ENCODE measurements at regions not wholly inside any gene's neighbourhood (a gene's known extent, or its start where the extent isn't known, plus 50 kb on each side); places are given as distances from the start of the nearest gene placed in this dataset.

DNA sequence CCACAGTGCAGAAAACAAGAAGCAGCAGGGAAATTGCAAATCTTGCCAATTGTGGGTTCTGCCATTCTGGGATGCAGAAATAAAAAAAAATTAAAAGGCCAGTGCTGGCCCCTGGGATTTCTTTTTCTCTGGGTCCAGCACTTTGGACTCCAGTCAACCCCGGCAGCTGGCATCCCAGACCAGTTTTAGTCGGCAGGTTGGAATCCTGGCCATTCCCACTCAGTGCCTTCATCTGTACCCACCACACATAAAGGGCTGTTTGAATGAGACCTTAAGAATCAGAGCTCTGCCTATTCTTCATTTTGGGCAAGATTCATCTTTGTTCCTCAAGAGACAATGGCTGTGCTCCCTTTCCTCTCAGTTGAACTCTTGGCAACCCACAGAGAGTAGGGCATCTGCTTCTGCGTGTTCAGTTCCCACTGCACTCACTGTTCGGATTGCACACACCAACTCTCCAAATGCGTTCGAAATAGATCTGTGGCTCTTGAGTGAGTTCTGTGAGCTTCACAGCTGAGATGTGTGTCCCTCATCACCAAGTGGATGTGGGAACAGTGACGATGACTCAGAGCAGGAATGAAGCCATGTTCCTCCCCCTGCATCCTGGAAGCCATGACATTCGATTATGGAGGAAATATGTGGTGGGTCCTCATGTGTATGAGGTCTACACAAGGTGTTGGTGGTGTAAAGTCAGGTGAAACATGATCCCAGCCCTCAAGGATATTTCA lies 63.0 kb upstream of the EGFR start:
- H3K9me3 ChIP-seq (ENCODE audit: insufficient read depth, low read length): no peaks in the 10 kb centered on the region
- H3K27ac ChIP-seq (ENCODE audit: low read length): no peak overlapping the region
- H3K79me2 ChIP-seq (ENCODE audit: low read length): no peaks in the 10 kb centered on the region
- no peak overlapping the region for H3K4me2 ChIP-seq (ENCODE audit: low read length)
- H3K4me3 ChIP-seq (ENCODE audit: low read length): no peak overlapping the region
- no peak overlapping the region for H3K9ac ChIP-seq (ENCODE audit: low read length)
- H3K27me3 ChIP-seq (ENCODE audit: low read depth, low read length): no peaks in the 10 kb centered on the region
- H4K20me1 ChIP-seq (ENCODE audit: insufficient read depth, low read length): no peaks in the 10 kb centered on the region
- TF ChIP-seq EZH2phosphoT487 (IDR thresholded peaks at IDR 0.05; ENCODE audit: low read depth): no peak
- TF ChIP-seq, protein P1, sequence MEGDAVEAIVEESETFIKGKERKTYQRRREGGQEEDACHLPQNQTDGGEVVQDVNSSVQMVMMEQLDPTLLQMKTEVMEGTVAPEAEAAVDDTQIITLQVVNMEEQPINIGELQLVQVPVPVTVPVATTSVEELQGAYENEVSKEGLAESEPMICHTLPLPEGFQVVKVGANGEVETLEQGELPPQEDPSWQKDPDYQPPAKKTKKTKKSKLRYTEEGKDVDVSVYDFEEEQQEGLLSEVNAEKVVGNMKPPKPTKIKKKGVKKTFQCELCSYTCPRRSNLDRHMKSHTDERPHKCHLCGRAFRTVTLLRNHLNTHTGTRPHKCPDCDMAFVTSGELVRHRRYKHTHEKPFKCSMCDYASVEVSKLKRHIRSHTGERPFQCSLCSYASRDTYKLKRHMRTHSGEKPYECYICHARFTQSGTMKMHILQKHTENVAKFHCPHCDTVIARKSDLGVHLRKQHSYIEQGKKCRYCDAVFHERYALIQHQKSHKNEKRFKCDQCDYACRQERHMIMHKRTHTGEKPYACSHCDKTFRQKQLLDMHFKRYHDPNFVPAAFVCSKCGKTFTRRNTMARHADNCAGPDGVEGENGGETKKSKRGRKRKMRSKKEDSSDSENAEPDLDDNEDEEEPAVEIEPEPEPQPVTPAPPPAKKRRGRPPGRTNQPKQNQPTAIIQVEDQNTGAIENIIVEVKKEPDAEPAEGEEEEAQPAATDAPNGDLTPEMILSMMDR (IDR thresholded peaks at IDR 0.05; ENCODE audit: low read depth, low read length): no peak
- H3K4me1 ChIP-seq (ENCODE audit: low read length): 0 out of 2 replicates have a peak, but pooled peaks cover 2% of the 10 kb centered on the region
- no peaks in the 10 kb centered on the region for H3K36me3 ChIP-seq (replicated peaks; ENCODE audit: low read depth, low read length)
- no peak overlapping the region for H2AFZ ChIP-seq (ENCODE audit: low read depth, low read length)

DNA sequence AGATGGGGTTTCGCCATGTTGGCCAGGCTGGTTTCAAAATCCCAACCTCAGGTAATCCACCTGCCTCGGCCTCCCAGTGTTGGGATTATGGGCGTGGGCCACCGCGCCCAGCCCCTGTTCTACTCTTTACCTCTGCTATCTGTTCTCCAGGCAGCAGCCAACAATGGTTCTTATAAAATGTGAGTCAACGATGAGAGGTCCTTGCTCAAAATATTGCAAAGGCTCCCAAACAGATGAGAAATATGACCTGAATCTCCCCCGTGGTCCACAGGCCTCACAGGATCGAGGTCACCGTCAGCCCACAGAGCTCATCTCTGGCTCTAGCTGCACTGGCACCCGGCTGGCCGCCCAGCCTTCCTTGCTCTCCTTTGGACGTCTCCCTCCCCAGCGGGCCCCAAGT lies 62.0 kb upstream of the EGFR start:
- no peak overlapping the region for H3K4me2 ChIP-seq (ENCODE audit: low read length)
- no peaks in the 10 kb centered on the region for H3K36me3 ChIP-seq (replicated peaks; ENCODE audit: low read depth, low read length)
- no peaks in the 10 kb centered on the region for H3K9me3 ChIP-seq (ENCODE audit: insufficient read depth, low read length)
- no peaks in the 10 kb centered on the region for H3K79me2 ChIP-seq (ENCODE audit: low read length)
- TF ChIP-seq, protein P1 (IDR thresholded peaks at IDR 0.05; ENCODE audit: low read depth, low read length): no peak
- no peak for TF ChIP-seq EZH2phosphoT487 (IDR thresholded peaks at IDR 0.05; ENCODE audit: low read depth)
- H3K27ac ChIP-seq (ENCODE audit: low read length): no peak overlapping the region
- no peak overlapping the region for H3K9ac ChIP-seq (ENCODE audit: low read length)
- no peak overlapping the region for H2AFZ ChIP-seq (ENCODE audit: low read depth, low read length)
- H3K4me1 ChIP-seq (ENCODE audit: low read length): 0 out of 2 replicates have a peak, but pooled peaks cover 2% of the 10 kb centered on the region
- no peaks in the 10 kb centered on the region for H3K27me3 ChIP-seq (ENCODE audit: low read depth, low read length)
- H4K20me1 ChIP-seq (ENCODE audit: insufficient read depth, low read length): no peaks in the 10 kb centered on the region
- no peak overlapping the region for H3K4me3 ChIP-seq (ENCODE audit: low read length)

DNA sequence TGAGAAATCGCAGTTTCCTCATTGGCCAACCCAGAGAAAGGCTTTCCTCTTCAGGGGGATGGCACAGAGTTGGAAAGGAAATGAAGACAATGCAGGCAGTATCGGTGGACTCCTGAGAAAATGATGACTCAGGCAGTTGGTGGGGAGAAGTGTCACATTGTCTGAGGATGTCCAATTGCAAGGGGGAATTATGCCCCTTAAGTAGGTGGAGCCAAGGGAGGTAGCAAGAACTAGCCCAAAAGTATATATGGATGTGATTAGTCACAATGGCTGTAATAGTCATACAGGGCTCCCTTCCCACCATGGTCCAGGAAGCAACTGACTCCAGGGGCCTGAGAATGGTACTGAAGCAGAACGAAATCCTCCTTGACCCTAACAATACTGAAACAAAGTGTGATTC lies 58.3 kb upstream of the EGFR start:
- Histone ChIP-seq H4K20me1 (ENCODE audit: insufficient read depth, low read length) (no peaks in the 10 kb centered on the region), H3K4me3 (ENCODE audit: low read length) (no peak overlapping the region), H3K27ac (ENCODE audit: low read length) (no peak overlapping the region), H3K4me1 (ENCODE audit: low read length) (no peaks in the 10 kb centered on the region), H3K27me3 (ENCODE audit: low read depth, low read length) (no peaks in the 10 kb centered on the region), H2AFZ (ENCODE audit: low read depth, low read length) (no peak overlapping the region), H3K36me3 (replicated peaks; ENCODE audit: low read depth, low read length) (no peaks in the 10 kb centered on the region), H3K9me3 (ENCODE audit: insufficient read depth, low read length) (no peaks in the 10 kb centered on the region), H3K4me2 (ENCODE audit: low read length) (no peak overlapping the region), H3K9ac (ENCODE audit: low read length) (no peak overlapping the region), H3K79me2 (ENCODE audit: low read length) (no peaks in the 10 kb centered on the region)
- TF ChIP-seq EZH2phosphoT487 (IDR thresholded peaks at IDR 0.05; ENCODE audit: low read depth): no peak
- TF ChIP-seq, protein P1 (IDR thresholded peaks at IDR 0.05; ENCODE audit: low read depth, low read length): no peak

DNA sequence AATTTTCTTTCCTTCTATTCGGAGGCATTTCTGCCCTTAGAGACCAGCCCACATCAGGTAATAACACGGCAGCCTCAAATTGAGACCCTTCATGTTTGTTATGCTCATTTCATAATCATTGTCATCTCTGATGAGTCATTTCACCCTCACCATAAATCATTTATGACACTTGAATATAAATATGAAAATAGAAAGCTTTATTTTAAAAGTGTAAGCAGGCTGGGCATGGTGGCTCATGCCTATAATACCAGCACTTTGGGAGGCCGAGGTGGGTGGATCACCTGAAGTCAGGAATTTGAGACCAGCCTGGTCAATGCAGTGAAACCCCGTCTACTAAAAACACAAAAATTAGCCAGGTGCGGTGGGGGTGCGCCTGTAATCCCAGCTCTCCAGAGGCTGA lies 57.4 kb upstream of the EGFR start:
- Histone ChIP-seq H3K27me3 (ENCODE audit: low read depth, low read length) (no peaks in the 10 kb centered on the region), H3K4me1 (ENCODE audit: low read length) (no peaks in the 10 kb centered on the region), H3K36me3 (replicated peaks; ENCODE audit: low read depth, low read length) (no peaks in the 10 kb centered on the region), H3K9me3 (ENCODE audit: insufficient read depth, low read length) (no peaks in the 10 kb centered on the region), H4K20me1 (ENCODE audit: insufficient read depth, low read length) (no peaks in the 10 kb centered on the region), H2AFZ (ENCODE audit: low read depth, low read length) (no peak overlapping the region), H3K79me2 (ENCODE audit: low read length) (no peaks in the 10 kb centered on the region), H3K27ac (ENCODE audit: low read length) (no peak overlapping the region), H3K4me2 (ENCODE audit: low read length) (no peak overlapping the region), H3K4me3 (ENCODE audit: low read length) (no peak overlapping the region), H3K9ac (ENCODE audit: low read length) (no peak overlapping the region)
- TF ChIP-seq EZH2phosphoT487 (IDR thresholded peaks at IDR 0.05; ENCODE audit: low read depth): no peak
- TF ChIP-seq, protein P1 (IDR thresholded peaks at IDR 0.05; ENCODE audit: low read depth, low read length): no peak
